SU-DHL-6 (cell line): ENCODE measurements at regions not wholly inside any gene's neighbourhood (a gene's known extent, or its start where the extent isn't known, plus 50 kb on each side); places are given as distances from the start of the nearest gene placed in this dataset.

ENCODE experiments used
- H2AFZ ChIP-seq: fragments of 200-600 bp; sonication (generic); 2 replicates; pipeline ENCODE4 v1.6.1; 2014; ENCODE audit warnings: low read depth, mild to moderate bottlenecking, moderate library complexity, mixed read lengths, antibody characterized with exemption, low read length; ENCODE audit not compliant: severe bottlenecking
- H3F3A ChIP-seq: fragments of 200-600 bp; shearing (Covaris generic); 2 replicates; pipeline ENCODE4 v1.6.0; 2016; ENCODE audit warnings: antibody characterized with exemption, mild to moderate bottlenecking; ENCODE audit not compliant: insufficient read depth
- H3K27ac ChIP-seq: fragments of 200-600 bp; sonication (generic); 2 replicates; pipeline ENCODE4 v1.5.1; 2016; ENCODE audit warnings: low read depth, mild to moderate bottlenecking, low read length, moderate library complexity, mixed read lengths
- H3K27me3 ChIP-seq: fragments of 200-600 bp; sonication (generic), shearing (Covaris generic); 2 replicates; pipeline ENCODE4 v1.6.0; 2014; ENCODE audit warnings: mild to moderate bottlenecking, low read length
- H3K36me3 ChIP-seq: fragments of 200-600 bp; sonication (generic); 2 replicates; pipeline ENCODE4 v1.6.1; 2014; ENCODE audit warnings: mild to moderate bottlenecking, low read length, mixed read lengths
- H3K4me2 ChIP-seq: fragments of 300-600, 200-600 bp; shearing (Covaris generic), sonication (generic); 2 replicates; pipeline ENCODE4 v1.6.0; 2014; ENCODE audit warnings: low read length, low read depth, mild to moderate bottlenecking; ENCODE audit not compliant: poor library complexity, severe bottlenecking
- H3K4me3 ChIP-seq: fragments of 200-600 bp; sonication (generic); 2 replicates; pipeline ENCODE4 v1.5.1; 2014; ENCODE audit warnings: antibody characterized with exemption, low read length, mild to moderate bottlenecking, mixed read lengths; ENCODE audit not compliant: insufficient read depth, poor library complexity, severe bottlenecking
- H3K79me2 ChIP-seq: fragments of 200-600 bp; sonication (generic); 2 replicates; pipeline ENCODE4 v1.6.1; 2014; ENCODE audit warnings: mild to moderate bottlenecking, low read length, moderate library complexity; ENCODE audit not compliant: insufficient read depth
- H3K9ac ChIP-seq: fragments of 200-600 bp; sonication (generic); 2 replicates; pipeline ENCODE4 v1.7.0; 2014; ENCODE audit warnings: mild to moderate bottlenecking, low read length
- H3K9me2 ChIP-seq: fragments of 200-600 bp; sonication (generic); replicated peaks from 2 replicates; pipeline ENCODE4 v1.6.1; 2014; ENCODE audit warnings: low read length; ENCODE audit not compliant: insufficient read depth
- H3K9me3 ChIP-seq: fragments of 200-600 bp; sonication (generic); 2 replicates; pipeline ENCODE4 v1.6.1; 2014; ENCODE audit warnings: low read length, mixed read lengths; ENCODE audit not compliant: insufficient read depth
- H4K20me1 ChIP-seq: fragments of 200-600 bp; sonication (generic); 2 replicates; pipeline ENCODE4 v1.6.1; 2014; ENCODE audit warnings: low read depth, mild to moderate bottlenecking, antibody characterized with exemption, low read length, moderate library complexity, mixed read lengths
- EZH2phosphoT487 ChIP-seq: fragments of 200-600 bp; sonication (generic), shearing (Covaris generic); conservative IDR thresholded peaks from 2 replicates; pipeline ENCODE4 v1.6.1; 2018; ENCODE audit warnings: mild to moderate bottlenecking, antibody characterized with exemption, low read length, moderate library complexity, mixed read lengths
- TF ChIP-seq, protein P1 (sequence below): fragments of 200-600 bp; sonication (generic); IDR thresholded peaks from one replicate; pipeline ENCODE4 v1.5.1; 2017; ENCODE audit warnings: antibody characterized with exemption, mild to moderate bottlenecking, low read length, moderate library complexity; ENCODE audit not compliant: insufficient read depth, poor library complexity, severe bottlenecking

DNA sequence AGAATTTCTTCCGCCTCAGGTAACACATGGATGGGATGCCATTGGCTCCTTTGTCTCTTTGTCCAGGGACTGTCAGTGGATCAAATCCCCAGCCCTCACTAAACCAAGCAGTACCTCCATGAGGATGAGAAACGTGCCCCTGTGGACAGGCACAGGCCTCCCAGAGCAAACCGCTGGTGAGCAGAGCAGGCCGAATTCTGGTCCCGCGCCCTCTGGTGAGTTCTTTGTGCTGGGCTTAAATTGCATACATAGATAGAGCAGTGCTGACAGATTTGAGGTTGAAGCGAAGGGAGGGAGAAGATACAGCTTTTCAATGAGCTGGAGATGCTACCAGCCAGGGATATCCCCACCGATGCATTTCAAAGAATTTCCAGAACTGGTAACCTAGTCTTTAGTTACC lies 143.8 kb downstream of the HSD17B3 start:
- Histone ChIP-seq H3K36me3 (no peaks in the 10 kb centered on the region), H3K9ac (no peak overlapping the region), H3K27me3 (no peaks in the 10 kb centered on the region), H3K9me3 (no peaks in the 10 kb centered on the region), H3F3A (no peaks in the 10 kb centered on the region), H3K9me2 (no peaks in the 10 kb centered on the region), H3K4me3 (no peak overlapping the region), H3K79me2 (no peaks in the 10 kb centered on the region), H4K20me1 (no peaks in the 10 kb centered on the region), H3K4me2 (no peak overlapping the region), H3K27ac (no peak overlapping the region), H2AFZ (no peak overlapping the region)
- TF ChIP-seq, protein P1, sequence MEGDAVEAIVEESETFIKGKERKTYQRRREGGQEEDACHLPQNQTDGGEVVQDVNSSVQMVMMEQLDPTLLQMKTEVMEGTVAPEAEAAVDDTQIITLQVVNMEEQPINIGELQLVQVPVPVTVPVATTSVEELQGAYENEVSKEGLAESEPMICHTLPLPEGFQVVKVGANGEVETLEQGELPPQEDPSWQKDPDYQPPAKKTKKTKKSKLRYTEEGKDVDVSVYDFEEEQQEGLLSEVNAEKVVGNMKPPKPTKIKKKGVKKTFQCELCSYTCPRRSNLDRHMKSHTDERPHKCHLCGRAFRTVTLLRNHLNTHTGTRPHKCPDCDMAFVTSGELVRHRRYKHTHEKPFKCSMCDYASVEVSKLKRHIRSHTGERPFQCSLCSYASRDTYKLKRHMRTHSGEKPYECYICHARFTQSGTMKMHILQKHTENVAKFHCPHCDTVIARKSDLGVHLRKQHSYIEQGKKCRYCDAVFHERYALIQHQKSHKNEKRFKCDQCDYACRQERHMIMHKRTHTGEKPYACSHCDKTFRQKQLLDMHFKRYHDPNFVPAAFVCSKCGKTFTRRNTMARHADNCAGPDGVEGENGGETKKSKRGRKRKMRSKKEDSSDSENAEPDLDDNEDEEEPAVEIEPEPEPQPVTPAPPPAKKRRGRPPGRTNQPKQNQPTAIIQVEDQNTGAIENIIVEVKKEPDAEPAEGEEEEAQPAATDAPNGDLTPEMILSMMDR: no peak
- TF ChIP-seq EZH2phosphoT487: no peak

DNA sequence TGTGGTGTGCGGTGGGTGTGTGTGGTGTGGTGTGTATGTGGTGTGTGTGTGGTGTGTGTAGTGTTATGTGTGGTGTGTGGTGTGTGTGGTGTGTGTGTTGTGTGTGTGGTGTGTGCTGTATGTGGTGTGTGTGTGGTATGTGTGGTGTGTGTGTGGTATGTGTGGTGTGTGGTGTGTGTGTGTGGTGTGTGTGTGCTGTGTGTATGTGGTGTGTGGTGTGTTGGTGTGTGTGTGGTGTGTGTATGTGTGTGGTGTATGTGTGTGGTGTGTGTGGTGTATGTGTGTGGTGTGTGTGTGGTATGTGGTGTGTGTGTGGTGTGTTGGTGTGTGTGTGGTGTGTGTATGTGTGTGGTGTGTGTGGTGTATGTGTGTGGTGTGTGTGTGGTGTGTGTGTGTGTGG lies 144.3 kb downstream of the HSD17B3 start:
- no peaks in the 10 kb centered on the region for H3K36me3 ChIP-seq
- no peak overlapping the region for H2AFZ ChIP-seq
- no peaks in the 10 kb centered on the region for H3F3A ChIP-seq
- H3K9me3 ChIP-seq: no peaks in the 10 kb centered on the region
- TF ChIP-seq, protein P1: no peak
- no peak for TF ChIP-seq EZH2phosphoT487
- H3K4me2 ChIP-seq: no peak overlapping the region
- H3K79me2 ChIP-seq: no peaks in the 10 kb centered on the region
- no peaks in the 10 kb centered on the region for H4K20me1 ChIP-seq
- no peak overlapping the region for H3K9ac ChIP-seq
- H3K4me3 ChIP-seq: no peak overlapping the region
- H3K27ac ChIP-seq: no peak overlapping the region
- no peaks in the 10 kb centered on the region for H3K9me2 ChIP-seq
- no peaks in the 10 kb centered on the region for H3K27me3 ChIP-seq

DNA sequence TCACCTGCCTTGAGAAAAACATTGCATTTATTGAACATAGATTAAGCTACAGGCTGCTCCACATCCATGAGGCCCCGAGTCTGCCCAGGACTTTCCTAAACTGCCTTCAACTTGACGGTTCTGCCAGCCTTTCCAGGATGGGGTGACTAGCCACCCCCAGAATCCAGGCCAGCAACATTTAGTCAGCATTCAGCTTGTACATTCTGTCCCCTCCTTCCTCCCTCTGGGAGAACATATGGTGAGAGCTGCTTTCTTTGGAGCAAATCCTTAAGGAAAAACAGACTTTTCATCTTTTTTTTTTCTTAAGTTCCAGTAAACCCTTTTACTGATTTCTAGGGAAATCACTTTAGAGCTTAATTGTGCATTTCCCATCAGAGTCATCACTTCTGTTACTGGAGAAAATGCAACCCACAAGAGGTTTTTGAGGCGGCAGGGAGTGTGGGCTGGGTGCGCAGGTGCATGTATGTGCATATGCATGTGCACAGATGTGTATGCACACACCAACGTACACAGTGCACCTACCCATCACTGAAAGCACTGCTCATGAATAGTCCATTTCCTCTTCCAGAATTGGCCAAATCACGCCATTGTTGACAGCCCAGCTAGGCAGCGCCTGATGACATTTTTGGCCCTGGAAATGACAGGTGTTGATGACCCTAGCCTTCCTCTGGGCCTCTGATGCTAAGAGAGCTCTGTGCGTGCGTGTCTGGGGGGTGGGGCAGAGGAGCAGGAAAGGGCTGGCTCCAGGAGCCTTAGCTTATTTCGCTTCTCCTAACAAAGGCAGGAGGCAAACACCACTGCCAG lies 145.6 kb downstream of the HSD17B3 start:
- Histone ChIP-seq H3K27me3 (no peaks in the 10 kb centered on the region), H4K20me1 (no peaks in the 10 kb centered on the region), H3K9me3 (no peaks in the 10 kb centered on the region), H3K9me2 (no peaks in the 10 kb centered on the region), H3K79me2 (no peaks in the 10 kb centered on the region), H3K4me3 (no peak overlapping the region), H3F3A (no peaks in the 10 kb centered on the region), H3K36me3 (no peaks in the 10 kb centered on the region), H3K27ac (no peak overlapping the region), H2AFZ (no peak overlapping the region), H3K9ac (no peak overlapping the region), H3K4me2 (no peak overlapping the region)
- TF ChIP-seq, protein P1: no peak
- TF ChIP-seq EZH2phosphoT487: no peak
